GM23248 (cell line): ENCODE measurements at regions not wholly inside any gene's neighbourhood (a gene's known extent, or its start where the extent isn't known, plus 50 kb on each side); places are given as distances from the start of the nearest gene placed in this dataset.
"Not testable (repeated sequence)": the region's sequence is repeated elsewhere in the genome, so short reads cannot be mapped to it uniquely, and the experiment has no call there.

Experiments used
- DNase-seq: peaks from one replicate; pipeline ENCODE4 v3.0.0-alpha.2; 2015
- H2AFZ ChIP-seq: fragments of 200-600 bp; sonication (generic); 2 replicates; pipeline ENCODE4 v1.6.1; 2016; ENCODE audit warnings: antibody characterized with exemption
- H3F3A ChIP-seq: fragments of 200-600 bp; sonication (generic); 2 replicates; pipeline ENCODE4 v1.6.1; 2016; ENCODE audit warnings: mild to moderate bottlenecking, antibody characterized with exemption, mixed run types; ENCODE audit not compliant: insufficient read depth
- H3K27ac ChIP-seq: fragments of 200-600 bp; sonication (generic); 2 replicates; pipeline ENCODE4 v1.5.1; 2016; ENCODE audit warnings: mild to moderate bottlenecking
- H3K27me3 ChIP-seq: fragments of 200-600 bp; sonication (generic); replicated peaks from 2 replicates; pipeline ENCODE4 v1.6.1; 2016; ENCODE audit warnings: mild to moderate bottlenecking; ENCODE audit not compliant: insufficient read depth
- H3K36me3 ChIP-seq: fragments of 200-600 bp; sonication (generic); 2 replicates; pipeline ENCODE4 v1.6.1; 2016; ENCODE audit warnings: low read depth, mild to moderate bottlenecking
- H3K4me1 ChIP-seq: fragments of 200-600 bp; sonication (generic); 2 replicates; pipeline ENCODE4 v1.6.1; 2016; ENCODE audit warnings: mild to moderate bottlenecking; ENCODE audit not compliant: insufficient read depth
- H3K4me2 ChIP-seq: fragments of 200-600 bp; sonication (generic); one replicate; pipeline ENCODE4 v1.6.1; 2016; ENCODE audit warnings: mild to moderate bottlenecking; ENCODE audit not compliant: unreplicated experiment
- H3K4me3 ChIP-seq: fragments of 200-600 bp; sonication (generic); 2 replicates; pipeline ENCODE4 v1.5.1; 2016; ENCODE audit warnings: mild to moderate bottlenecking
- H3K79me2 ChIP-seq: fragments of 200-600 bp; sonication (generic); 2 replicates; pipeline ENCODE4 v1.6.1; 2016; ENCODE audit warnings: mild to moderate bottlenecking; ENCODE audit not compliant: insufficient read depth
- H3K9ac ChIP-seq: fragments of 200-600 bp; sonication (generic); 2 replicates; pipeline ENCODE4 v1.6.1; 2016; ENCODE audit warnings: mild to moderate bottlenecking
- H3K9me2 ChIP-seq: fragments of 200-600 bp; sonication (generic); 2 replicates; pipeline ENCODE4 v1.6.1; 2016; ENCODE audit warnings: mixed run types, mild to moderate bottlenecking, moderate library complexity; ENCODE audit not compliant: insufficient read depth
- H3K9me3 ChIP-seq: fragments of 200-600 bp; sonication (generic); one replicate; pipeline ENCODE4 v1.6.1; 2017; ENCODE audit warnings: low read depth
- H4K20me1 ChIP-seq: fragments of 200-600 bp; sonication (generic); 2 replicates; pipeline ENCODE4 v1.6.0; 2016; ENCODE audit not compliant: insufficient read depth
- EZH2 ChIP-seq: fragments of 200-600 bp; sonication (generic); IDR thresholded peaks from 2 replicates; pipeline ENCODE4 v1.6.1; 2018; ENCODE audit warnings: antibody characterized with exemption, mild to moderate bottlenecking; ENCODE audit not compliant: insufficient read depth, poor library complexity, severe bottlenecking
- EZH2phosphoT487 ChIP-seq: fragments of 200-600 bp; sonication (generic); IDR thresholded peaks from 2 replicates; pipeline ENCODE4 v1.6.1; 2018; ENCODE audit warnings: antibody characterized with exemption, moderate library complexity, mild to moderate bottlenecking, low read depth; ENCODE audit not compliant: insufficient read depth
- WGBS, 2 experiments: methylation state at CpG; one replicate each; pipeline ENCODE4 v1.1.6; 2015 to 2017; ENCODE audit warnings: low lambda C conversion rate in 2 of 2, low coverage in 1 of 2; ENCODE audit errors: missing lambda C conversion rate in 2 of 2; 5-methylcytosine and 5-hydroxymethylcytosine counted together
- in situ Hi-C: fragments of 300-500 bp; cut with MboI; formaldehyde crosslinking; loops from 2 replicates; pipeline ENCODE4 v1.15.0; 2020

- Histone ChIP-seq H3K27me3 (no peaks in the 10 kb centered on the region), H3K36me3 (no peaks in the 10 kb centered on the region), H3K4me2 (no peak overlapping the region), H3K79me2 (no peaks in the 10 kb centered on the region), H4K20me1 (no peaks in the 10 kb centered on the region), H3K9ac (no peak overlapping the region), H3K27ac (no peak overlapping the region), H3K4me3 (no peak overlapping the region), H2AFZ (no peak overlapping the region), H3K9me3 (no peaks in the 10 kb centered on the region), H3F3A (peaks cover 14% of the 10 kb centered on the region; the same call in 1 of the 2 replicates), H3K9me2 (no peaks in the 10 kb centered on the region), H3K4me1 (peaks cover 9% of the 10 kb centered on the region)
- in situ Hi-C loops: no loop called here
- no peak for DNase-seq
- TF ChIP-seq EZH2phosphoT487 (no peak), EZH2 (no peak)
These were observed 168.9 kb downstream of the SMAD6 start for GRCh38 chr15:66870880-66871388.

- no peaks in the 10 kb centered on the region for H3K79me2 ChIP-seq
- no peaks in the 10 kb centered on the region for H3K9me2 ChIP-seq
- H3K36me3 ChIP-seq: no peaks in the 10 kb centered on the region
- no peak overlapping the region for H3K4me3 ChIP-seq
- no peak overlapping the region for H2AFZ ChIP-seq
- H4K20me1 ChIP-seq: no peaks in the 10 kb centered on the region
- no peaks in the 10 kb centered on the region for H3K9me3 ChIP-seq
- H3F3A ChIP-seq: peaks cover 14% of the 10 kb centered on the region; the same call in 1 of the 2 replicates
- DNase-seq: no peak
- no peak overlapping the region for H3K9ac ChIP-seq
- TF ChIP-seq EZH2phosphoT487 (no peak), EZH2 (no peak)
- H3K27ac ChIP-seq: no peak overlapping the region
- in situ Hi-C loops: no loop called here
- H3K27me3 ChIP-seq: no peaks in the 10 kb centered on the region
- H3K4me1 ChIP-seq: peaks cover 9% of the 10 kb centered on the region
- H3K4me2 ChIP-seq: no peak overlapping the region
These were observed 170.4 kb downstream of the SMAD6 start for GRCh38 chr15:66872405-66872804.

DNA sequence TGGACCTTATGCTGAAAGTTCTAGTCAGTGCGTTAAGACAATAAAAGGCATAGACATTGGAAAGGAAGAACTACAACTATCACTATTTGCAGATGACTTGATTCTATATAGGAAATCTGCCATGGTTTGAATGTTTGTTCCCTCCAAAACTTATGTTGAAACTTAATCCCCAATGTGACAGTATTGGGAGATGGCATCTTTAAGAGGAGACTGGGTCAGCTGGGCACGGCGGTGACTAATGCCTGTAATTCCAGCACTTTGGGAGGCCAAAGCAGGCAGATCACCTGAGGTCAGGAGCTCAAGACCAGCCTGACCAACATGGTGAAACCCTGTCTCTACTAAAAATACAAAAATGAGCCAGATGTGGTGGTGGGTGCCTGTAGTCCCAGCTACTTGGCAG, 171.3 kb downstream of the SMAD6 start:
- peaks cover 14% of the 10 kb centered on the region; the same call in 1 of the 2 replicates for H3F3A ChIP-seq
- 78 to 86% methylated on average over 3 of the region's 3 CpGs for WGBS, 2 experiments
- H3K36me3 ChIP-seq, in situ Hi-C loops, H3K27ac ChIP-seq, H4K20me1 ChIP-seq, H3K27me3 ChIP-seq, DNase-seq, H3K4me2 ChIP-seq, H3K9ac ChIP-seq, H3K4me3 ChIP-seq, H3K9me2 ChIP-seq, H3K9me3 ChIP-seq, H2AFZ ChIP-seq, H3K79me2 ChIP-seq, H3K4me1 ChIP-seq: not testable (repeated sequence)

DNA sequence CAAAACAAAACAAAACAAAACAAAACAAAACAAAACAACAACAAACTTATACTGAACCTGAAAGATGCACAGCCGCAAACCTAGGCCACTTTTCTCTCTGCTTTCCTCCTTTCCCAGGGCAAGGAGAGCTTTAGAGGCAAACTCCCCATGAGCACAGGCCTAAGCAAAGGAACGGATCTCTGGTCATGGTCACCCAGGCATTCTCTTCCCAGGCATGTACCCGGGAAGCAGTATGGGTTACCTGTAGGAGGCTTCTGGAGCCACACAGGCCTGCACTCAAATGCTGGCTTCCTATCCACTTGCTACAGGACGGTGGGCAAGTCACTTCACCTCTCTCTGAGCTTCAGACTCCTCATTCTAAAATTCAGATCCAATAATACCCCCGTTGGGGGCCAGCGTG, 171.8 kb downstream of the SMAD6 start:
- Histone ChIP-seq H2AFZ (no peak overlapping the region), H3K9me3 (no peaks in the 10 kb centered on the region), H3F3A (peaks cover 14% of the 10 kb centered on the region; the same call in 1 of the 2 replicates), H3K27ac (no peak overlapping the region), H3K9ac (no peak overlapping the region), H3K36me3 (no peaks in the 10 kb centered on the region), H3K4me1 (peaks cover 9% of the 10 kb centered on the region), H3K27me3 (no peaks in the 10 kb centered on the region), H3K79me2 (no peaks in the 10 kb centered on the region), H3K4me2 (no peak overlapping the region), H3K9me2 (no peaks in the 10 kb centered on the region), H4K20me1 (no peaks in the 10 kb centered on the region), H3K4me3 (no peak overlapping the region)
- DNase-seq: no peak
- WGBS, 2 experiments: 90% methylated on average over 6 of the region's 6 CpGs
- TF ChIP-seq EZH2phosphoT487 (no peak), EZH2 (no peak)
- in situ Hi-C loops: no loop called here
